Kidney glomerular epithelial cell (primary cell): ENCODE measurements at regions not wholly inside any gene's neighbourhood (a gene's known extent, or its start where the extent isn't known, plus 50 kb on each side); places are given as distances from the start of the nearest gene placed in this dataset.
"Not testable (repeated sequence)": the region's sequence is repeated elsewhere in the genome, so short reads cannot be mapped to it uniquely, and the experiment has no call there.

ENCODE experiments used
- DNase-seq: peaks from one replicate; lab custom pipeline; 2025; lab: John Stamatoyannopoulos, UW

GRCh38 chr3:137300703-137301102 is 342.9 kb downstream of the IL20RB start:
- no peak for DNase-seq

- no peak for DNase-seq
Observed at GRCh38 chr3:137304313-137305056, 346.7 kb downstream of the IL20RB start.

- no peak for DNase-seq
Observed at GRCh38 chr3:137324114-137324513, 366.3 kb downstream of the IL20RB start.

GRCh38 chr3:137325170-137325569 is 367.4 kb downstream of the IL20RB start:
- no peak for DNase-seq

- no peak for DNase-seq
Observed at GRCh38 chr3:137325934-137326333, 368.2 kb downstream of the IL20RB start.

GRCh38 chr3:137329594-137329993 is 371.8 kb downstream of the IL20RB start:
- DNase-seq, result no peak

- DNase-seq, result no peak
Observed at GRCh38 chr3:137330246-137330645, 372.5 kb downstream of the IL20RB start.

GRCh38 chr3:137332297-137332696 is 374.5 kb downstream of the IL20RB start:
- no peak for DNase-seq

GRCh38 chr3:137335478-137335877 is 377.7 kb downstream of the IL20RB start:
- DNase-seq, result no peak

- DNase-seq, result not testable (repeated sequence)
Observed at GRCh38 chr3:137338400-137338799, 380.6 kb downstream of the IL20RB start.

- no peak for DNase-seq
Observed at GRCh38 chr3:137343283-137343682, 385.5 kb downstream of the IL20RB start.

- DNase-seq, result no peak
Observed at GRCh38 chr3:137347132-137347531, 389.3 kb downstream of the IL20RB start.

- no peak for DNase-seq
Observed at GRCh38 chr3:137347817-137348368, 390.1 kb downstream of the IL20RB start.

- no peak for DNase-seq
Observed at GRCh38 chr3:137348936-137349335, 391.2 kb downstream of the IL20RB start.

GRCh38 chr3:137349557-137350348 is 392.0 kb downstream of the IL20RB start:
- DNase-seq, result no peak

- DNase-seq, result no peak
Observed at GRCh38 chr3:137360531-137361201, 402.9 kb downstream of the IL20RB start.

GRCh38 chr3:137382005-137382594 is 382.0 kb upstream of the SOX14 start:
- DNase-seq, result no peak

GRCh38 chr3:137385922-137386321 is 378.2 kb upstream of the SOX14 start:
- DNase-seq, result no peak

- DNase-seq, result no peak
Observed at GRCh38 chr3:137409584-137409983, 354.5 kb upstream of the SOX14 start.

GRCh38 chr3:137410028-137410427 is 354.1 kb upstream of the SOX14 start:
- no peak for DNase-seq

GRCh38 chr3:137420198-137420995 is 343.7 kb upstream of the SOX14 start:
- no peak for DNase-seq
